ENCODE measurements at regions not wholly inside any gene's neighbourhood (a gene's known extent, or its start where the extent isn't known, plus 50 kb on each side); places are given as distances from the start of the nearest gene placed in this dataset.

- no peak overlapping the region for H3K27ac Mint-ChIP-seq
- no peak overlapping the region for H3K4me3 Mint-ChIP-seq
- no peak for DNase-seq
- peaks cover 41% of the 10 kb centered on the region for H3K27me3 Mint-ChIP-seq
- no peaks in the 10 kb centered on the region for H3K9me3 Mint-ChIP-seq
- intact Hi-C loops (cut with micrococcal nuclease) = no loop called here
- no peaks in the 10 kb centered on the region for H3K36me3 Mint-ChIP-seq (ENCODE audit: low read depth)
- peaks cover 28% of the 10 kb centered on the region for H3K4me1 Mint-ChIP-seq
Observed at GRCh38 chr7:155995183-155995612, 182.9 kb upstream of the SHH start.

GRCh38 chr7:155994279-155994811 is 182.1 kb upstream of the SHH start:
- no peak overlapping the region for H3K4me3 Mint-ChIP-seq

GRCh38 chr7:155993420-155994278 is 181.4 kb upstream of the SHH start:
- no peaks in the 10 kb centered on the region for H3K36me3 Mint-ChIP-seq (ENCODE audit: low read depth)
- no peak for DNase-seq
- H3K4me3 Mint-ChIP-seq = no peak overlapping the region
- intact Hi-C loops (cut with micrococcal nuclease) = no loop called here
- H3K27me3 Mint-ChIP-seq = peaks cover 41% of the 10 kb centered on the region
- peak overlapping the region; percentile 17 for H3K27ac Mint-ChIP-seq
- H3K9me3 Mint-ChIP-seq = peaks cover 6% of the 10 kb centered on the region
- H3K4me1 Mint-ChIP-seq = peaks cover 28% of the 10 kb centered on the region

More at GRCh38 chr7:155994279-155994811, 182.1 kb upstream of the SHH start:
- intact Hi-C loops (cut with micrococcal nuclease) = no loop called here
- Mint-ChIP-seq H3K9me3 (peaks cover 5% of the 10 kb centered on the region), H3K4me1 (peaks cover 28% of the 10 kb centered on the region), H3K36me3 (ENCODE audit: low read depth) (no peaks in the 10 kb centered on the region), H3K27ac (no peak overlapping the region), H3K27me3 (peaks cover 41% of the 10 kb centered on the region)
- no peak for DNase-seq

GRCh38 chr7:155992974-155993373 is 180.7 kb upstream of the SHH start:
- Mint-ChIP-seq H3K27me3 (peaks cover 41% of the 10 kb centered on the region), H3K9me3 (peaks cover 6% of the 10 kb centered on the region), H3K4me3 (no peak overlapping the region), H3K36me3 (ENCODE audit: low read depth) (no peaks in the 10 kb centered on the region), H3K27ac (no peak overlapping the region), H3K4me1 (peaks cover 24% of the 10 kb centered on the region)
- intact Hi-C loops (cut with micrococcal nuclease) = no loop called here
- DNase-seq = no peak

- Mint-ChIP-seq H3K27me3 (peaks cover 43% of the 10 kb centered on the region), H3K9me3 (peaks cover 6% of the 10 kb centered on the region), H3K36me3 (ENCODE audit: low read depth) (no peaks in the 10 kb centered on the region), H3K27ac (no peak overlapping the region), H3K4me3 (no peak overlapping the region), H3K4me1 (peaks cover 20% of the 10 kb centered on the region)
- intact Hi-C loops (cut with micrococcal nuclease) = no loop called here
- no peak for DNase-seq
Observed at GRCh38 chr7:155992538-155992937, 180.3 kb upstream of the SHH start.

- Mint-ChIP-seq H3K27ac (no peak overlapping the region), H3K27me3 (peaks cover 40% of the 10 kb centered on the region), H3K4me1 (peaks cover 16% of the 10 kb centered on the region), H3K4me3 (no peak overlapping the region), H3K9me3 (peaks cover 6% of the 10 kb centered on the region), H3K36me3 (ENCODE audit: low read depth) (no peaks in the 10 kb centered on the region)
- intact Hi-C loops (cut with micrococcal nuclease) = no loop called here
- DNase-seq = no peak
Observed at GRCh38 chr7:155992107-155992506, 179.8 kb upstream of the SHH start.

GRCh38 chr7:155991470-155991869 is 179.2 kb upstream of the SHH start:
- Mint-ChIP-seq H3K4me1 (peaks cover 10% of the 10 kb centered on the region), H3K4me3 (no peak overlapping the region), H3K9me3 (peaks cover 6% of the 10 kb centered on the region), H3K27ac (no peak overlapping the region), H3K36me3 (ENCODE audit: low read depth) (no peaks in the 10 kb centered on the region), H3K27me3 (peaks cover 36% of the 10 kb centered on the region)
- DNase-seq = no peak
- intact Hi-C loops (cut with micrococcal nuclease) = no loop called here

- intact Hi-C loops (cut with micrococcal nuclease) = no loop called here
- no peak overlapping the region for H3K27ac Mint-ChIP-seq
- no peak overlapping the region for H3K4me3 Mint-ChIP-seq
- no peaks in the 10 kb centered on the region for H3K36me3 Mint-ChIP-seq (ENCODE audit: low read depth)
- no peak for DNase-seq
- H3K4me1 Mint-ChIP-seq = no peaks in the 10 kb centered on the region
- H3K9me3 Mint-ChIP-seq = peaks cover 6% of the 10 kb centered on the region
- peaks cover 12% of the 10 kb centered on the region for H3K27me3 Mint-ChIP-seq
Observed at GRCh38 chr7:155988416-155988815, 176.2 kb upstream of the SHH start.

- H3K4me1 Mint-ChIP-seq = no peaks in the 10 kb centered on the region
- peaks cover 12% of the 10 kb centered on the region for H3K27me3 Mint-ChIP-seq
- H3K36me3 Mint-ChIP-seq (ENCODE audit: low read depth) = no peaks in the 10 kb centered on the region
- H3K4me3 Mint-ChIP-seq = no peak overlapping the region
- no peak overlapping the region for H3K27ac Mint-ChIP-seq
- intact Hi-C loops (cut with micrococcal nuclease) = no loop called here
- peaks cover 6% of the 10 kb centered on the region for H3K9me3 Mint-ChIP-seq
- no peak for DNase-seq
Observed at GRCh38 chr7:155987681-155988235, 175.5 kb upstream of the SHH start.

- no peak overlapping the region for H3K27ac Mint-ChIP-seq
- intact Hi-C loops (cut with micrococcal nuclease) = no loop called here
Observed at GRCh38 chr7:155986497-155987160, 174.4 kb upstream of the SHH start.

GRCh38 chr7:155985518-155986250 is 173.4 kb upstream of the SHH start:
- no peaks in the 10 kb centered on the region for H3K36me3 Mint-ChIP-seq (ENCODE audit: low read depth)
- no peak for DNase-seq
- no peak overlapping the region for H3K4me3 Mint-ChIP-seq
- H3K27ac Mint-ChIP-seq = no peak overlapping the region
- peaks cover 11% of the 10 kb centered on the region for H3K27me3 Mint-ChIP-seq
- H3K4me1 Mint-ChIP-seq = no peaks in the 10 kb centered on the region
- intact Hi-C loops (cut with micrococcal nuclease) = no loop called here
- peaks cover 6% of the 10 kb centered on the region for H3K9me3 Mint-ChIP-seq

More at GRCh38 chr7:155986497-155987160, 174.4 kb upstream of the SHH start:
- Mint-ChIP-seq H3K27me3 (peaks cover 13% of the 10 kb centered on the region), H3K36me3 (ENCODE audit: low read depth) (no peaks in the 10 kb centered on the region), H3K9me3 (peaks cover 6% of the 10 kb centered on the region), H3K4me1 (no peaks in the 10 kb centered on the region), H3K4me3 (no peak overlapping the region)
- no peak for DNase-seq

- peaks cover 6% of the 10 kb centered on the region for H3K9me3 Mint-ChIP-seq
- no peak for DNase-seq
- H3K36me3 Mint-ChIP-seq (ENCODE audit: low read depth) = no peaks in the 10 kb centered on the region
- intact Hi-C loops (cut with micrococcal nuclease) = no loop called here
- H3K4me3 Mint-ChIP-seq = no peak overlapping the region
- no peaks in the 10 kb centered on the region for H3K4me1 Mint-ChIP-seq
- H3K27ac Mint-ChIP-seq = no peak overlapping the region
- H3K27me3 Mint-ChIP-seq = peaks cover 11% of the 10 kb centered on the region
Observed at GRCh38 chr7:155984609-155985405, 172.5 kb upstream of the SHH start.

- Mint-ChIP-seq H3K4me3 (no peak overlapping the region), H3K36me3 (ENCODE audit: low read depth) (no peaks in the 10 kb centered on the region), H3K27me3 (peaks cover 10% of the 10 kb centered on the region), H3K4me1 (no peaks in the 10 kb centered on the region), H3K27ac (no peak overlapping the region), H3K9me3 (no peaks in the 10 kb centered on the region)
- intact Hi-C loops (cut with micrococcal nuclease) = no loop called here
- no peak for DNase-seq
Observed at GRCh38 chr7:155984028-155984580, 171.8 kb upstream of the SHH start.
